Upper lobe of left lung (tissue), 4 donors: ENCODE measurements at regions not wholly inside any gene's neighbourhood (a gene's known extent, or its start where the extent isn't known, plus 50 kb on each side); places are given as distances from the start of the nearest gene placed in this dataset.

Experiments
- CTCF ChIP-seq, 6 experiments: fragments of 450-650 bp in 4 of 6; fragments of 200-600 bp in 2 of 6; sonication (generic) in 2 of 6; IDR thresholded peaks; one replicate each; pipeline ENCODE4 v1.5.1; 2016 to 2019; ENCODE audit warnings: antibody characterized with exemption in 6 of 6
- POLR2AphosphoS5 ChIP-seq, 2 donors: sonication (generic); formaldehyde crosslinking; IDR thresholded peaks; one replicate each; pipeline ENCODE4 v1.5.1; 2017; ENCODE audit warnings: antibody characterized with exemption in 2 of 2

- TF ChIP-seq CTCF (IDR thresholded peaks at IDR 0.05) (no peak), POLR2AphosphoS5 (IDR thresholded peaks at IDR 0.05) (no peak)
Measured at GRCh38 chr6:114558153-114558552, 215.3 kb upstream of the HS3ST5 start.
